Parathyroid adenoma (tissue), 2 donors: ENCODE measurements at regions not wholly inside any gene's neighbourhood (a gene's known extent, or its start where the extent isn't known, plus 50 kb on each side); places are given as distances from the start of the nearest gene placed in this dataset.

Experiments used
- H2AFZ ChIP-seq: fragments of 300-600 bp; sonication (generic); one replicate; pipeline ENCODE4 v1.7.0; 2017; ENCODE audit warnings: antibody characterized with exemption, mild to moderate bottlenecking
- H3K27ac ChIP-seq: fragments of 300-600 bp; sonication (generic); one replicate; pipeline ENCODE4 v1.7.0; 2017
- H3K27me3 ChIP-seq: fragments of 300-600 bp; sonication (generic); one replicate; pipeline ENCODE4 v1.7.0; 2017; ENCODE audit warnings: low read length; ENCODE audit not compliant: control insufficient read depth, insufficient read depth
- H3K36me3 ChIP-seq: fragments of 300-600 bp; sonication (generic); one replicate; pipeline ENCODE4 v1.7.0; 2017; ENCODE audit warnings: low read length; ENCODE audit not compliant: control insufficient read depth, insufficient read depth
- H3K4me1 ChIP-seq: fragments of 300-600 bp; sonication (generic); one replicate; pipeline ENCODE4 v1.7.0; 2017; ENCODE audit warnings: control low read depth
- H3K4me2 ChIP-seq: fragments of 300-600 bp; sonication (generic); one replicate; pipeline ENCODE4 v1.7.0; 2017; ENCODE audit warnings: low read length
- H3K4me3 ChIP-seq: fragments of 300-600 bp; sonication (generic); one replicate; pipeline ENCODE4 v1.7.0; 2017; ENCODE audit warnings: low read depth, low read length
- H3K79me2 ChIP-seq: fragments of 300-600 bp; sonication (generic); one replicate; pipeline ENCODE4 v1.7.0; 2017; ENCODE audit warnings: control low read depth
- H3K9ac ChIP-seq: fragments of 300-600 bp; sonication (generic); one replicate; pipeline ENCODE4 v1.7.0; 2017; ENCODE audit warnings: mild to moderate bottlenecking
- H3K9me3 ChIP-seq: fragments of 300-600 bp; sonication (generic); one replicate; pipeline ENCODE4 v1.7.0; 2017; ENCODE audit warnings: low read length; ENCODE audit not compliant: control insufficient read depth
- TF ChIP-seq, protein P1 (sequence below): fragments of 300-600 bp; sonication (generic); IDR thresholded peaks from one replicate; pipeline ENCODE4 v1.7.0; 2017; ENCODE audit warnings: antibody characterized with exemption, mild to moderate bottlenecking
- donor health status: primary hyperparathyroidism.

DNA sequence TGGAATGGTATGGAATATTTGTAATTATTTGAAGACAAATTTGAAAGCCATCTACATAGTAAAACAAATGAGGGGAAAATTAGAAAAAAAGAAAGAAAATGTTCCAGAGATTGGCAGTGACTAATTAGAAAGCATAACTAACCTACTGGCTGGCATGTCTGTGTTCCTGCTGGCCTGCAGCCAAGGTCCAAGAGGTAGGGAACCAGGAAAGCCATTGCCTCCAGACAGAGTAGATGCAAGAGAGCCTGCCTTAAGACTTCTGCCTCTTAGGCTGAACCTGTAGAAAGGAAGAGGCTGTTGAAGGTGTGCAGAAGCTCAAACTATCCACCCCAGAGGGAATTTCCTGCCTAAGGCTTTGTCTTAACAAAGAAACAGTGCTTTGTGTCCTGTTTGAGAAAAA, 982.0 kb downstream of the SORCS1 start:
- no peaks in the 10 kb centered on the region for H3K27me3 ChIP-seq
- TF ChIP-seq, protein P1, sequence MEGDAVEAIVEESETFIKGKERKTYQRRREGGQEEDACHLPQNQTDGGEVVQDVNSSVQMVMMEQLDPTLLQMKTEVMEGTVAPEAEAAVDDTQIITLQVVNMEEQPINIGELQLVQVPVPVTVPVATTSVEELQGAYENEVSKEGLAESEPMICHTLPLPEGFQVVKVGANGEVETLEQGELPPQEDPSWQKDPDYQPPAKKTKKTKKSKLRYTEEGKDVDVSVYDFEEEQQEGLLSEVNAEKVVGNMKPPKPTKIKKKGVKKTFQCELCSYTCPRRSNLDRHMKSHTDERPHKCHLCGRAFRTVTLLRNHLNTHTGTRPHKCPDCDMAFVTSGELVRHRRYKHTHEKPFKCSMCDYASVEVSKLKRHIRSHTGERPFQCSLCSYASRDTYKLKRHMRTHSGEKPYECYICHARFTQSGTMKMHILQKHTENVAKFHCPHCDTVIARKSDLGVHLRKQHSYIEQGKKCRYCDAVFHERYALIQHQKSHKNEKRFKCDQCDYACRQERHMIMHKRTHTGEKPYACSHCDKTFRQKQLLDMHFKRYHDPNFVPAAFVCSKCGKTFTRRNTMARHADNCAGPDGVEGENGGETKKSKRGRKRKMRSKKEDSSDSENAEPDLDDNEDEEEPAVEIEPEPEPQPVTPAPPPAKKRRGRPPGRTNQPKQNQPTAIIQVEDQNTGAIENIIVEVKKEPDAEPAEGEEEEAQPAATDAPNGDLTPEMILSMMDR: no peak

DNA sequence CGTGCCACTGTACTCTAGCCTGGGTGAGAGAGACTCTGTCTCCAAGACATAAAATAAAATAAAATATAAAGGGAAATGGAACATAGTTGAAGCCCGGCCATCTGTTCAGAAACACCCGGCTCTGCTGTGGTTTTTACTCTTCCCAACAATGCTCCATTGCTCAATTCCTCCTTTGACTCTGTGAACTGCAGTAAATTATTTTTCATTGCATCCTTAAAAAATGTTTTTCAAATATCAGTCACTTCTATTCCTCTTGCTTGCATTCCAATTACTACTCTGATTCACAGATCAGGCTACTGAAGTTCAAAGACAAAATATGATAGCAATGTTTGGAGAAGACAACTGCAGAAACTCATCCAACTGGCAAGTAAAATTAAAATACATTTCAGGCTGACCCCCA, 983.0 kb downstream of the SORCS1 start:
- Histone ChIP-seq H3K27me3 (no peaks in the 10 kb centered on the region), H2AFZ (no peak overlapping the region), H3K4me3 (no peak overlapping the region), H3K27ac (no peak overlapping the region), H3K79me2 (no peaks in the 10 kb centered on the region), H3K36me3 (no peaks in the 10 kb centered on the region), H3K4me2 (no peak overlapping the region), H3K9me3 (no peaks in the 10 kb centered on the region), H3K4me1 (no peaks in the 10 kb centered on the region), H3K9ac (no peak overlapping the region)
- TF ChIP-seq, protein P1: no peak

More for the DNA sequence above, 982.0 kb downstream of the SORCS1 start:
- Histone ChIP-seq H3K4me1 (no peaks in the 10 kb centered on the region), H3K4me2 (no peak overlapping the region), H3K4me3 (no peak overlapping the region), H3K36me3 (no peaks in the 10 kb centered on the region), H3K9me3 (no peaks in the 10 kb centered on the region), H3K79me2 (no peaks in the 10 kb centered on the region), H2AFZ (no peak overlapping the region), H3K9ac (no peak overlapping the region), H3K27ac (no peak overlapping the region)

DNA sequence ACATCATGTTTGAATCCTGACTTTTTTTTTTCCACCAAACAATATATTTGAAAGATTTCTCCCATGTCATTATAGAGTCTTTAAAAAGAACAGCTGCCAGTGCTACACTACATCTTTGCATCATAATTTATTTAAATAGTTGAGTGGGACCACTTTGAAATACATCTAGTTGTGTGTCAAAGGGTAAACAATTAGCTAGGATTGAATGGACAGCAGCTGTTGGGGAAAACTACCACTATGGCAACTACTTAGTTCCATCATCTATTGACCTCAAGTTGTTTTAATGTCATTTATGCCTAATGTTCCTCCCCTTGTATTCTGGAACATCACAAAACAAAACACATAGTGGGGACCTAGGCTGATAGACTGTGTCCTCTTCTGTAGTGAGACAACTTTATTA, 985.1 kb downstream of the SORCS1 start:
- Histone ChIP-seq H3K27me3 (no peaks in the 10 kb centered on the region), H2AFZ (no peak overlapping the region), H3K4me3 (no peak overlapping the region), H3K79me2 (no peaks in the 10 kb centered on the region), H3K9ac (no peak overlapping the region), H3K36me3 (no peaks in the 10 kb centered on the region), H3K4me2 (no peak overlapping the region), H3K4me1 (no peaks in the 10 kb centered on the region), H3K9me3 (no peaks in the 10 kb centered on the region), H3K27ac (no peak overlapping the region)
- TF ChIP-seq, protein P1: no peak

DNA sequence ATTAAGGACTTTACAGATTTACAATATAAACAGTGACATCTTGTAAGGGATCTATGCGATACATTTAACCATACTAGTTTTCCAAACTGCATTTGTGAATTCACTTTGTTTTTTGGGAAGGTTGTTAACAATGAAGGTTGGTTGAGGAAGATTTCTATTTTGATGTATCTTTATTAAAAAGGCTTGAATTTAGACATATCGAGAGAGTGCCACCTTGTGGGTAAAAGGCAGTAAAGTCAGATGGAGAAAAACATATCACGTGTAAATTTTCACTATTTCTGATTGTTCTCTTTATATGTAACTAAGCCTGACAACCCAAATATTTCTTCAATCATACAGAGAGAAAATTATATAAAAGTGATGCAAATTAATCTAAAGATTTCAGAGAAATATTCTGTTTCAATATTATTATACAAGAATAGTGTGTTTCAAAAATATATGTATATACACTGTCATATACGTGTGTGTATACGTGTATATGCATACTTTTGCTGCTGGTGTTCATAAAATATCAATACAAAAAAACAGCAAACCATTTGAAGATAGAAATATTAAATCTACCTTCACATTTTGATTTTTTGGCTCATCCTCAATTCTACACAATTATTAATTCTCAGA, 988.6 kb downstream of the SORCS1 start:
- Histone ChIP-seq H3K4me1 (no peaks in the 10 kb centered on the region), H3K9me3 (no peaks in the 10 kb centered on the region), H3K27me3 (no peaks in the 10 kb centered on the region), H3K9ac (no peak overlapping the region), H3K36me3 (no peaks in the 10 kb centered on the region), H3K79me2 (no peaks in the 10 kb centered on the region), H2AFZ (no peak overlapping the region), H3K4me3 (no peak overlapping the region), H3K4me2 (no peak overlapping the region), H3K27ac (no peak overlapping the region)
- TF ChIP-seq, protein P1: no peak

DNA sequence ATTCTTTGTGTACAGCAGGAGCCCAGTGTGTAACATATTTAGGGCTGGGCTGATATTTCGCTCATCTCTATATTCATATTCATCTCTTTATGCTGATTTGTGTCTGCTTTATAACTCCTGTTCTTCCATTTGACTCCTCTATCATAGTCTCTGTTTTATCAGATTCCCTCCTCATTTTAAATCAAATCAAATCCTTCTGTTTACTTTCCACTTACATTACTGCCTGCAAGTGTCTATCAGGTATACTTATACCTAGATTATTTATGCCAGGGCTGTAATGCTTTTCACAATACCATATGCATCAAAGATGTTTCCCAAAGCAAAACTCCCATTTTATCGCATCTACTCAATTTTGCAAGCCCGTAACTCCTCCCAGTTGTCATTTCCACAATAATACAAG, 990.7 kb downstream of the SORCS1 start:
- H3K4me3 ChIP-seq: no peak overlapping the region
- TF ChIP-seq, protein P1: no peak
- no peak overlapping the region for H2AFZ ChIP-seq
- H3K9ac ChIP-seq: no peak overlapping the region
- no peak overlapping the region for H3K4me2 ChIP-seq
- no peak overlapping the region for H3K27ac ChIP-seq
- no peaks in the 10 kb centered on the region for H3K36me3 ChIP-seq
- no peaks in the 10 kb centered on the region for H3K79me2 ChIP-seq
- H3K4me1 ChIP-seq: no peaks in the 10 kb centered on the region
- no peaks in the 10 kb centered on the region for H3K9me3 ChIP-seq
- H3K27me3 ChIP-seq: no peaks in the 10 kb centered on the region
